ENCODE measurements at regions not wholly inside any gene's neighbourhood (a gene's known extent, or its start where the extent isn't known, plus 50 kb on each side); places are given as distances from the start of the nearest gene placed in this dataset.
"Not testable (repeated sequence)": the region's sequence is repeated elsewhere in the genome, so short reads cannot be mapped to it uniquely, and the experiment has no call there.

GRCh38 chr7:149569726-149570422 lies 72.3 kb upstream of the ZNF746 start:
- DNase-seq (no peak), ATAC-seq (ENCODE audit: low read depth) (no peak)
- POLR2A ChIA-PET = no interaction called here
- H3K36me3 Mint-ChIP-seq = peaks cover 76% of the 10 kb centered on the region
- H3K9me3 Mint-ChIP-seq = peaks cover 24% of the 10 kb centered on the region
- H3K27me3 Mint-ChIP-seq = no peaks in the 10 kb centered on the region
- H3K4me3 Mint-ChIP-seq = no peak overlapping the region
- H3K27ac Mint-ChIP-seq = no peak overlapping the region
- H3K4me1 Mint-ChIP-seq = peaks cover 3% of the 10 kb centered on the region

DNA sequence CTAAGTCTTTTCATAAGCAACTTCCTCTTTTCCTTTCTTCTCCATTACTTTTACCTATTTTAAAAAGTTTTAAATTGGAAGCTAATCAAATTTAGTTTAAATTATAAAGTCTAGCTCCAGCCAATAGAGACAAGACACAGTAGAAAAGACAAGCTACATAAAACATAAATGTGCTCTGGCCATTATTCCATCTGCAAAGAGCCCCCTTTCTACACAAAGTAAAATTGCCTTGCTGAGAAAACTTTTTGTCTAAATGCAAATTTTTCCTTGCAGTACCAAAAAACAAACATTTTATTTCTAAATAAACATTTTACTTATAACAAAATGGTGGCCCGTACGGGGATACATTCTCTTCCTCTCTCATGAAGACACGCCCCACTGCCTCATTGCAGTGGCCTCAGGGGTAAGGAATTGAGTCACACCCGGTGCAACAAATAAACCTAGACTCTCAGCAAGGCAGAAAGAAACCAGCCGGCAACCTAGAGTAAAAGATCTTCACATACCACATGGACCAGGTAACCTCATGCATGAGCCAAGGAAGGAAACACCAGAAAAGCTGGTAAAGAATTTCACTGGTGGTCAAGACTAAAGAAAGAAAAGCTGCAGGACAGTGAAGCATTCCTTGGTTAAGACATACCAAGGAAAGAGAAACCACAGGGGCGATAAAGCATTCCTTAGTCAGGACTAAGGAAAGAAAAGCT lies 71.6 kb upstream of the ZNF746 start:
- Mint-ChIP-seq H3K27me3 (no peaks in the 10 kb centered on the region), H3K36me3 (peaks cover 80% of the 10 kb centered on the region), H3K9me3 (peaks cover 24% of the 10 kb centered on the region), H3K4me3 (no peak overlapping the region), H3K4me1 (peaks cover 3% of the 10 kb centered on the region), H3K27ac (no peak overlapping the region)
- POLR2A ChIA-PET = no interaction called here
- DNase-seq = no peak
- no peak for ATAC-seq (ENCODE audit: low read depth)

- no peak for DNase-seq
- Mint-ChIP-seq H3K4me3 (no peak overlapping the region), H3K36me3 (peaks cover 82% of the 10 kb centered on the region), H3K9me3 (peaks cover 26% of the 10 kb centered on the region), H3K27me3 (no peaks in the 10 kb centered on the region), H3K4me1 (peaks cover 3% of the 10 kb centered on the region), H3K27ac (no peak overlapping the region)
- ATAC-seq (ENCODE audit: low read depth) = no peak
- POLR2A ChIA-PET = no interaction called here
These were observed 70.6 kb upstream of the ZNF746 start for GRCh38 chr7:149568218-149568617.

DNA sequence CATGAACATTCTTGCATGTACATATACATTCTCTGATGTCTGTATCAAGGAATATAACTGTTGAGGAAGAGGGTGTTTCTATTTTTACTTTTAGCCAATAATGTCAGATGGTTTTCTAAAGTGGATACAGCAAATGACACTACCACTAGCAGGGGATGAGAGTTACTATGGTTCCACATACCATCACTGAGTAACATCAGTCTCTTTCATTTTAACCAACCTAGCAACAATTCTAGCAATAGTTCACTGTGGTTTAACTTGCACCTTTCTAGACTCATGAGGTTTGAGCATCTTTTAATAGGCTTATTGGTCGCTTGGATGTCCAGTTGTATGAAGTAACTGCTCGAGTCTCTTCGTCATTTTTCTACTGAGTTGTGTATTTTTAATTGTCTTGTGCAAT lies 68.5 kb upstream of the ZNF746 start:
- Mint-ChIP-seq H3K4me3 (no peak overlapping the region), H3K36me3 (peaks cover 82% of the 10 kb centered on the region), H3K27me3 (no peaks in the 10 kb centered on the region), H3K9me3 (peaks cover 22% of the 10 kb centered on the region), H3K4me1 (peaks cover 3% of the 10 kb centered on the region), H3K27ac (no peak overlapping the region)
- POLR2A ChIA-PET = no interaction called here
- DNase-seq = no peak
- ATAC-seq (ENCODE audit: low read depth) = no peak

- Mint-ChIP-seq H3K4me1 (peaks cover 6% of the 10 kb centered on the region), H3K27ac (no peak overlapping the region)
- no peak for ATAC-seq (ENCODE audit: low read depth)
These were observed 67.4 kb upstream of the ZNF746 start for GRCh38 chr7:149565096-149565382.

GRCh38 chr7:149564340-149565095 lies 66.9 kb upstream of the ZNF746 start:
- H3K4me1 Mint-ChIP-seq = peaks cover 9% of the 10 kb centered on the region

More at GRCh38 chr7:149565096-149565382, 67.4 kb upstream of the ZNF746 start:
- H3K36me3 Mint-ChIP-seq = peaks cover 80% of the 10 kb centered on the region
- H3K27me3 Mint-ChIP-seq = no peaks in the 10 kb centered on the region
- POLR2A ChIA-PET = no interaction called here
- no peak for DNase-seq
- no peak overlapping the region for H3K4me3 Mint-ChIP-seq
- peaks cover 20% of the 10 kb centered on the region for H3K9me3 Mint-ChIP-seq

DNA sequence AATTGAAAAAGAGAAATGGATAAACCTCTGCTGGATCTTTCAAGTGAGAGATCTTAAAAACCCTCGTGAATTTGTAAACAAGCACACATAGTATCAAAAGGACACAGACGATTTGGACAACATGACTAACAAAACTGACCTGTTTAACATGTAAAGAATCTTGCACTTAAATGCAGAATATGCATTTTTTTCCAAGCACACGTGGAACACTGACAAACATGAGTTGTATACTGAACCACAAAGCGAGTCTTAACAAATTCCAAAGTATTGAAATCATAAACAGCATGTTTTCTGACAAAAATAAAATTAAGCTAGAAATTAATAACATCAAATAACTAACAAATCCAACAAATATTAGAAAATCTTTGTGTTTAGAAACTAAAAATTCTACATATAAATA lies 65.0 kb upstream of the ZNF746 start:
- POLR2A ChIA-PET = no interaction called here
- Mint-ChIP-seq H3K27me3 (no peaks in the 10 kb centered on the region), H3K9me3 (peaks cover 10% of the 10 kb centered on the region), H3K4me1 (peaks cover 9% of the 10 kb centered on the region), H3K36me3 (peaks cover 74% of the 10 kb centered on the region), H3K4me3 (no peak overlapping the region), H3K27ac (no peak overlapping the region)
- ATAC-seq (ENCODE audit: low read depth) (no peak), DNase-seq (no peak)

More at GRCh38 chr7:149564340-149565095, 66.9 kb upstream of the ZNF746 start:
- H3K36me3 Mint-ChIP-seq = peaks cover 78% of the 10 kb centered on the region
- H3K27ac Mint-ChIP-seq = no peak overlapping the region
- peaks cover 16% of the 10 kb centered on the region for H3K9me3 Mint-ChIP-seq
- ATAC-seq (ENCODE audit: low read depth) = no peak
- H3K4me3 Mint-ChIP-seq = no peak overlapping the region
- H3K27me3 Mint-ChIP-seq = no peaks in the 10 kb centered on the region
- POLR2A ChIA-PET = no interaction called here
- no peak for DNase-seq

- DNase-seq (no peak), ATAC-seq (ENCODE audit: low read depth) (no peak)
- POLR2A ChIA-PET = no interaction called here
- Mint-ChIP-seq H3K27me3 (no peaks in the 10 kb centered on the region), H3K4me1 (peaks cover 9% of the 10 kb centered on the region), H3K27ac (no peak overlapping the region), H3K9me3 (peaks cover 6% of the 10 kb centered on the region), H3K4me3 (no peak overlapping the region), H3K36me3 (peaks cover 68% of the 10 kb centered on the region)
These were observed 63.5 kb upstream of the ZNF746 start for GRCh38 chr7:149561072-149561471.

DNA sequence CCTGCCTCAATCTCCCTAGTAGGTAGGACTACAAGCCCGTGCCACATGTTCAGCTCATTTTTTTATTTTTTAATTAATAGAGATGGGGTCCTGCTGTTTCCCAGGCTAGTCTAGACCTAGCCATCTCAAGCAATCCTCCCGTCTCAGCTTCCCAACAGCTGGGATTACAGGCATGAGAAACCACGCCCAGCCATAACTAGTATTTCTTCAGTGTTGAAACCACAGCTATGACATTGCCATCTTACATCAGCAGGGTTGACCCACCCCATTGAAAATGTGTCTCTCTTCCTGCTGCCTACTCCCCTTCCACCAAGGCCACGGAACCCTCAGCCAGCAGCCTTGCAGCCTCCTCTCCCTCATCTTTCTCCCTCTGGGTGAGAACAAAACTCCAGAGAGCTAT lies 62.1 kb upstream of the ZNF746 start:
- H3K4me3 Mint-ChIP-seq = no peak overlapping the region
- H3K9me3 Mint-ChIP-seq = peaks cover 6% of the 10 kb centered on the region
- H3K4me1 Mint-ChIP-seq = peaks cover 7% of the 10 kb centered on the region
- H3K27me3 Mint-ChIP-seq = no peaks in the 10 kb centered on the region
- no peak overlapping the region for H3K27ac Mint-ChIP-seq
- POLR2A ChIA-PET = no interaction called here
- DNase-seq = no peak
- ATAC-seq (ENCODE audit: low read depth) = no peak
- H3K36me3 Mint-ChIP-seq = peaks cover 59% of the 10 kb centered on the region

DNA sequence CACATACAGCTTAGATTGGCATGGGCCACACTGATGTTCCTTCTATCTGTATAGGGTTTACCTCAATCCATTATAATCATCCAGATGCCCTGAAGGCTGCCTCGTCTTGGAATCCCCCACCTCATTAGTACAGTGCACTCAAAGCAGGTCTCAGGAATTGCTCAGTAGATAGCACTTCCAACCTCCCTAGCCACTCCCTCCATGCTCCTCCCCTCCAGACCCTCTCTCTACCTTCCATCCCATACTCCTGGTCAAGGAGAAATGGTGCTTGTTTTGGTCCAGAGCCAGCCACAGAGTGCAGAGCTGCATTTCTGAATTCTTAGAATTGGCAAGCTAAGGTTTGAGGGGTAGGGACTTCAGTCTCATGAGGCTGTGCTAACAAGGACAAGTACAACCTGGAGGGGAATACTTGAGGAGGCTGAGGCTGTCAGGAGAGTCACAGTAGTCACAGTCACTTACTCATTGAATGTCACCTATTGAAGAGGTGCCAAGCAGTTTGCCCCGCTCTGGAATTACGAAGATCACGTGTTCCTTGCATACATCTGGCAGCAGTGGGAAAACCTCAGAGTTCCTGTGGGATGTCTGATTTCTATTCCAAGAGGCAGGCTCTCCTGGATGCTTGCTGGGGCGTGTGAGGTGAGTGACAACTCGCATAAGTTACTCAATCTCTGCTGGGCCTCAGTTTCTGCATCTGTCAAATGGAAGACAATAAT lies 60.7 kb upstream of the ZNF746 start:
- no peak overlapping the region for H3K4me3 Mint-ChIP-seq
- peaks cover 1% of the 10 kb centered on the region for H3K9me3 Mint-ChIP-seq
- POLR2A ChIA-PET = no interaction called here
- H3K27me3 Mint-ChIP-seq = no peaks in the 10 kb centered on the region
- no peak overlapping the region for H3K27ac Mint-ChIP-seq
- ATAC-seq (ENCODE audit: low read depth) (no peak), DNase-seq (no peak)
- H3K4me1 Mint-ChIP-seq = peaks cover 7% of the 10 kb centered on the region
- H3K36me3 Mint-ChIP-seq = peaks cover 49% of the 10 kb centered on the region

- H3K9me3 Mint-ChIP-seq; ATAC-seq (ENCODE audit: low read depth); DNase-seq; H3K4me1 Mint-ChIP-seq; H3K27me3 Mint-ChIP-seq; H3K4me3 Mint-ChIP-seq; POLR2A ChIA-PET; H3K27ac Mint-ChIP-seq: not testable (repeated sequence)
- peaks cover 55% of the 10 kb centered on the region for H3K36me3 Mint-ChIP-seq
These were observed 58.9 kb upstream of the ZNF746 start for GRCh38 chr7:149556525-149556924.

DNA sequence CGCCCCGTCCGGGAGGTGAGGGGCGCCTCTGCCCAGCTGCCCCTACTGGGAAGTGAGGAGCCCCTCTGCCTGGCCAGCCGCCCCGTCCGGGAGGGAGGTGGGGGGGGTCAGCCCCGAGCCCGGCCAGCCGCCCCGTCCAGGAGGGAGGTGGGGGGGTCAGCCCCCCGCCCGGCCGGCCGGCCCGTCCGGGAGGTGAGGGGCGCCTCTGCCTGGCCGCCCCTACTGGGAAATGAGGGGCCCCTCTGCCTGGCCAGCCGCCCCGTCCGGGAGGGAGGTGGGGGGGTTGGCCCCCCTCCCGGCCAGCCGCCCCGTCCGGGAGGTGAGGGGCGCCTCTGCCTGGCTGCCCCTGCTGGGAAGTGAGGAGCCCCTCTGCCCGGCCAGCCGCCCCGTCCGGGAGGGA lies 57.2 kb upstream of the ZNF746 start:
- H3K4me3 Mint-ChIP-seq; POLR2A ChIA-PET; H3K4me1 Mint-ChIP-seq; ATAC-seq (ENCODE audit: low read depth); H3K27me3 Mint-ChIP-seq; H3K9me3 Mint-ChIP-seq; DNase-seq; H3K27ac Mint-ChIP-seq: not testable (repeated sequence)
- H3K36me3 Mint-ChIP-seq = peaks cover 58% of the 10 kb centered on the region

- H3K4me3 Mint-ChIP-seq; H3K4me1 Mint-ChIP-seq; POLR2A ChIA-PET; H3K9me3 Mint-ChIP-seq; ATAC-seq (ENCODE audit: low read depth); H3K27me3 Mint-ChIP-seq; DNase-seq; H3K27ac Mint-ChIP-seq: not testable (repeated sequence)
- peaks cover 61% of the 10 kb centered on the region for H3K36me3 Mint-ChIP-seq
These were observed 56.4 kb upstream of the ZNF746 start for GRCh38 chr7:149553991-149554390.
